ENCODE measurements at regions not wholly inside any gene's neighbourhood (a gene's known extent, or its start where the extent isn't known, plus 50 kb on each side); places are given as distances from the start of the nearest gene placed in this dataset.

DNA sequence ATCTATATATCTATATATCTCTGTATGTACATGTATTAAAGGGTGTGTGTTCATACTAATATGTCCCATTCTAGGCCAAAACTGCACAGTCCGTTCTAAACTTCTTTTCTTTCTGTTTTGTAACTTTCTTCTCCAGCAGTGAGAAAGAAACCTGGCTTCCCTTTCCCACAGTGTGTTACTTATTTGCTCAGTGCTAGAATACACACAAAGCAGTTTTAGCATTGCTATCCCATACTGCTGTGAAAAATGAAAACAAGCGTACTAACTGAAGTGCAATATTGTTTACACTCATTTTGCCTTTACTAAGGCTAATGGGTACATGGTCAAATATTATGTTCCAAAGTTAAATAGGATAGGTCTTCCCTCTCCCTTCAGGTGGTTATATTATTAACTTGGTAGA is 163.9 kb downstream of the LEPR start:
- Histone ChIP-seq H3K36me3 (ENCODE audit: low read depth) (no peaks in the 10 kb centered on the region), H3K9me2 (ENCODE audit: insufficient read depth) (no peaks in the 10 kb centered on the region), H3F3A (ENCODE audit: insufficient read depth) (no peaks in the 10 kb centered on the region), H3K9ac (no peak overlapping the region), H3K79me2 (ENCODE audit: insufficient read depth) (no peaks in the 10 kb centered on the region), H4K20me1 (ENCODE audit: insufficient read depth) (no peaks in the 10 kb centered on the region), H3K27me3 (replicated peaks; ENCODE audit: insufficient read depth) (no peaks in the 10 kb centered on the region), H2AFZ (no peak overlapping the region), H3K4me3 (no peak overlapping the region), H3K4me2 (ENCODE audit: unreplicated experiment) (no peak overlapping the region), H3K4me1 (ENCODE audit: insufficient read depth) (no peaks in the 10 kb centered on the region), H3K27ac (no peak overlapping the region), H3K9me3 (ENCODE audit: low read depth) (no peaks in the 10 kb centered on the region)
- DNase-seq: no peak
- WGBS, 2 experiments (ENCODE audit: low coverage in 1 of 2, low lambda C conversion rate in 2 of 2, missing lambda C conversion rate in 2 of 2): 82 to 90% methylated on average over 2 of the region's 2 CpGs
- TF ChIP-seq EZH2phosphoT487 (IDR thresholded peaks at IDR 0.05; ENCODE audit: insufficient read depth, low read depth) (no peak), EZH2 (IDR thresholded peaks at IDR 0.05; ENCODE audit: insufficient read depth, poor library complexity, severe bottlenecking) (no peak)
- in situ Hi-C loops (cut with MboI): no loop called here

DNA sequence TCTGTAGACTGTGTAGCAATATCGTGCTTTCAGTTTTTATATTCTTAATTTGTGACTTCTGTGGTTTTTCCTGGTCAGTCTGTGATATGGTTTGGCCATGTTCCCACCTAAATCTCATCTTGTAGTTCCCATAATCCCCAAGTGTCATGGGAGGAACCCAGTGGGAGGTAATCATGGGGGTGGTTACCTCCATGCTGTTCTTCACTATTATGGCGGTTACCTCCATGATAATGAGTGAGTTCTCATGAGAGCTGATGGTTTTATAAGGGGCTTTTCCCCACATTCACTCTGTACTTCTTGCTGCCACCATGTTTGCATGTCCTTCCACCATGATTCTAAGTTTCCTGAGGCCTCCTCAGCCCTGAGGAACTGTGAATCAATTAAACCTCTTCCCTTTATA is 169.8 kb downstream of the LEPR start:
- Histone ChIP-seq H3K27me3 (replicated peaks; ENCODE audit: insufficient read depth) (no peaks in the 10 kb centered on the region), H3K36me3 (ENCODE audit: low read depth) (no peaks in the 10 kb centered on the region), H3F3A (ENCODE audit: insufficient read depth) (no peaks in the 10 kb centered on the region), H3K27ac (no peak overlapping the region), H3K9me2 (ENCODE audit: insufficient read depth) (no peaks in the 10 kb centered on the region), H3K79me2 (ENCODE audit: insufficient read depth) (no peaks in the 10 kb centered on the region), H3K9me3 (ENCODE audit: low read depth) (no peaks in the 10 kb centered on the region), H3K9ac (no peak overlapping the region), H2AFZ (no peak overlapping the region), H3K4me1 (ENCODE audit: insufficient read depth) (no peaks in the 10 kb centered on the region), H3K4me3 (no peak overlapping the region), H4K20me1 (ENCODE audit: insufficient read depth) (no peaks in the 10 kb centered on the region), H3K4me2 (ENCODE audit: unreplicated experiment) (no peak overlapping the region)
- no peak for DNase-seq
- no peak for TF ChIP-seq EZH2phosphoT487 (IDR thresholded peaks at IDR 0.05; ENCODE audit: insufficient read depth, low read depth)
- TF ChIP-seq EZH2 (IDR thresholded peaks at IDR 0.05; ENCODE audit: insufficient read depth, poor library complexity, severe bottlenecking): no peak
- 63 to 75% methylated on average over 2 of the region's 2 CpGs for WGBS, 2 experiments (ENCODE audit: low coverage in 1 of 2, low lambda C conversion rate in 2 of 2, missing lambda C conversion rate in 2 of 2)
- in situ Hi-C loops (cut with MboI): no loop called here

DNA sequence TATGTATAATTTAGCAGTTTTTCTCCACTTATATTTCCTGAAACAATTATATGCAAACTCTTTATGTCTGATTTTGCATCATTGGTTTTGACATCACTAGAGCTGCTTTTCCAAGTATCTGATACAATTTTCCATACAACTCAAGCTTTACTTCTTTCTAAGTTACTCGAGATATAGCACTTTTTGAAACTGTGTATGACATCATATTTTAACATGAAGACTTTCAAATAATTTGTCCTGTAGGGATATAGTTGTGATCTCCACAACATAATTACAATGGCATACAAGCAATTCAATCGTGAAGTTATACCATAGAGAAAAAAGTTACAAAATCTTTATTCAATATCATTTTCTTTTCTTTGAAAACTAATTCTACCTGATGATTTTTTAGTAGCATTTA is 173.0 kb downstream of the LEPR start:
- no peak for DNase-seq
- H2AFZ ChIP-seq: no peak overlapping the region
- H3K27ac ChIP-seq: no peak overlapping the region
- H3K36me3 ChIP-seq (ENCODE audit: low read depth): no peaks in the 10 kb centered on the region
- H3K9me2 ChIP-seq (ENCODE audit: insufficient read depth): no peaks in the 10 kb centered on the region
- TF ChIP-seq EZH2 (IDR thresholded peaks at IDR 0.05; ENCODE audit: insufficient read depth, poor library complexity, severe bottlenecking) (no peak), EZH2phosphoT487 (IDR thresholded peaks at IDR 0.05; ENCODE audit: insufficient read depth, low read depth) (no peak)
- no peaks in the 10 kb centered on the region for H3K27me3 ChIP-seq (replicated peaks; ENCODE audit: insufficient read depth)
- WGBS, 2 experiments (ENCODE audit: low coverage in 1 of 2, low lambda C conversion rate in 2 of 2, missing lambda C conversion rate in 2 of 2): 87 to 88% methylated on average over 2 of the region's 2 CpGs
- no peak overlapping the region for H3K9ac ChIP-seq
- H3K4me3 ChIP-seq: no peak overlapping the region
- H4K20me1 ChIP-seq (ENCODE audit: insufficient read depth): no peaks in the 10 kb centered on the region
- no peak overlapping the region for H3K4me2 ChIP-seq (ENCODE audit: unreplicated experiment)
- H3F3A ChIP-seq (ENCODE audit: insufficient read depth): no peaks in the 10 kb centered on the region
- H3K79me2 ChIP-seq (ENCODE audit: insufficient read depth): no peaks in the 10 kb centered on the region
- in situ Hi-C loops (cut with MboI): no loop called here
- H3K4me1 ChIP-seq (ENCODE audit: insufficient read depth): no peaks in the 10 kb centered on the region
- H3K9me3 ChIP-seq (ENCODE audit: low read depth): no peaks in the 10 kb centered on the region

DNA sequence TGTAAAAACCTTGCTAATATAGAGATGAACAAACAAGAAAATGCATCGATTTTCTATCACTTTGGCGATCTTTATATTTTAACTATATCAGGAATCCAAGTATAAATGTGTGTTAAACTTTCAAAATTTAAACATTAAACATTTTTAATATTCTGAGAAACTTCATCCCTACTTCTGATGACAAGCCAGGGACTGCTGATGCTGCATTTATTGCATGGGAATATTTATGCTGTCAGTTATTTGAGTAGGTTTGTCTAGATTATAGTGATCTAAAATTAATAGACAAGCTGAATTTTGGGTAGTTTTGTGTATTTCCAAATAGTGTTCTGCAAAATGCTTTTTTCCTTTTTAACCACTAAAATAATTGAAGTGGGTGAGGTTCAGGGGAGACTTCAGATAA is 175.3 kb downstream of the LEPR start:
- Histone ChIP-seq H3K9me2 (ENCODE audit: insufficient read depth) (no peaks in the 10 kb centered on the region), H3K4me2 (ENCODE audit: unreplicated experiment) (no peak overlapping the region), H3K27ac (no peak overlapping the region), H3K9me3 (ENCODE audit: low read depth) (no peaks in the 10 kb centered on the region), H3K9ac (no peak overlapping the region), H3K36me3 (ENCODE audit: low read depth) (no peaks in the 10 kb centered on the region), H3K27me3 (replicated peaks; ENCODE audit: insufficient read depth) (no peaks in the 10 kb centered on the region), H4K20me1 (ENCODE audit: insufficient read depth) (no peaks in the 10 kb centered on the region), H3K4me3 (no peak overlapping the region), H2AFZ (no peak overlapping the region), H3K79me2 (ENCODE audit: insufficient read depth) (no peaks in the 10 kb centered on the region), H3F3A (ENCODE audit: insufficient read depth) (no peaks in the 10 kb centered on the region), H3K4me1 (ENCODE audit: insufficient read depth) (no peaks in the 10 kb centered on the region)
- no peak for DNase-seq
- TF ChIP-seq EZH2 (IDR thresholded peaks at IDR 0.05; ENCODE audit: insufficient read depth, poor library complexity, severe bottlenecking): no peak
- WGBS, 2 experiments (ENCODE audit: low coverage in 1 of 2, low lambda C conversion rate in 2 of 2, missing lambda C conversion rate in 2 of 2): 89 to 93% methylated on average over 2 of the region's 2 CpGs
- in situ Hi-C loops (cut with MboI): no loop called here

DNA sequence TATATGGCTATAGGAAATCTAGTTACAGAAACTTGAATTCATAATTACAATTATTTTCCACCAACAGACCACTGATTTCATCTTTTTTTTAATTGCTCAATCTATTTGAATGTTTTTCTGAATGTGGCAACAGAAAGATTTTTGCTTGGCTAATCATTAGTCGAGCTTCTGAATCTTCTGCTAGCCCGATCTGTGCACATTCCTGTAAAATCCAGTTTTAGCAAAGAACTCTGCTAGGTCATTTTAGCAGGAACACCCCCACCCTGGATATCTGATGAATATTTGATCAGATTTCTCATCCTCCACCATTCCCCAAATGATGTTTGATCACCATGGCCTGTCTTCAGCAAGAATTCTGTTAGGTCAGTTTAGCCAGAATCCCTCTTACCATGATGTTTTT is 176.3 kb downstream of the LEPR start:
- Histone ChIP-seq H3K9me2 (ENCODE audit: insufficient read depth) (no peaks in the 10 kb centered on the region), H3F3A (ENCODE audit: insufficient read depth) (no peaks in the 10 kb centered on the region), H3K36me3 (ENCODE audit: low read depth) (no peaks in the 10 kb centered on the region), H3K4me3 (no peak overlapping the region), H3K4me2 (ENCODE audit: unreplicated experiment) (no peak overlapping the region), H3K9me3 (ENCODE audit: low read depth) (no peaks in the 10 kb centered on the region), H2AFZ (no peak overlapping the region), H3K79me2 (ENCODE audit: insufficient read depth) (no peaks in the 10 kb centered on the region), H3K9ac (no peak overlapping the region), H3K27me3 (replicated peaks; ENCODE audit: insufficient read depth) (no peaks in the 10 kb centered on the region), H3K4me1 (ENCODE audit: insufficient read depth) (no peaks in the 10 kb centered on the region), H4K20me1 (ENCODE audit: insufficient read depth) (no peaks in the 10 kb centered on the region), H3K27ac (no peak overlapping the region)
- no peak for DNase-seq
- TF ChIP-seq EZH2phosphoT487 (IDR thresholded peaks at IDR 0.05; ENCODE audit: insufficient read depth, low read depth): no peak
- TF ChIP-seq EZH2 (IDR thresholded peaks at IDR 0.05; ENCODE audit: insufficient read depth, poor library complexity, severe bottlenecking): no peak
- in situ Hi-C loops (cut with MboI): no loop called here
- WGBS, 2 experiments (ENCODE audit: low coverage in 1 of 2, low lambda C conversion rate in 2 of 2, missing lambda C conversion rate in 2 of 2): 96 to 98% methylated on average over 2 of the region's 2 CpGs

All from GM23248 (cell line).